Activated CD4-positive, alpha-beta T cell treated with anti-CD3 and anti-CD28 coated beads for 36 hours (primary cell): ENCODE measurements at regions not wholly inside any gene's neighbourhood (a gene's known extent, or its start where the extent isn't known, plus 50 kb on each side); places are given as distances from the start of the nearest gene placed in this dataset.

Experiments used
- ATAC-seq: fragments of 200-7000 bp; cut with Tn5 transposase; one replicate; pipeline ENCODE4 v1.10.0; 2021; ENCODE audit warnings: mild to moderate bottlenecking, moderate library complexity
- CTCF ChIA-PET: fragments of 350-600 bp; sonication (Branson Sonifier 250); formaldehyde crosslinking; loops from one replicate; lab custom pipeline; 2021; ENCODE audit warnings: antibody characterized with exemption; lab: Charles Lee
- POLR2A ChIA-PET: fragments of 350-600 bp; sonication (Branson Sonifier 250); formaldehyde crosslinking; loops from one replicate; lab custom pipeline; 2021; ENCODE audit warnings: antibody characterized with exemption, inconsistent platforms; lab: Charles Lee
- DNase-seq: peaks from one replicate; pipeline ENCODE4 v3.0.0-alpha.2; 2020
- H3K27ac Mint-ChIP-seq: one replicate; pipeline ENCODE4 v1.8.0; 2021; ENCODE audit warnings: mixed read lengths
- H3K27me3 Mint-ChIP-seq: one replicate; pipeline ENCODE4 v1.8.0; 2021; ENCODE audit warnings: mixed read lengths
- H3K36me3 Mint-ChIP-seq: one replicate; pipeline ENCODE4 v1.8.0; 2021; ENCODE audit warnings: low read depth, mixed read lengths
- H3K4me1 Mint-ChIP-seq: one replicate; pipeline ENCODE4 v1.8.0; 2021; ENCODE audit warnings: mixed read lengths
- H3K4me3 Mint-ChIP-seq: one replicate; pipeline ENCODE4 v1.8.0; 2021; ENCODE audit warnings: mild to moderate bottlenecking, moderate library complexity, mixed read lengths
- H3K9me3 Mint-ChIP-seq: one replicate; pipeline ENCODE4 v1.8.0; 2021; ENCODE audit warnings: low read depth, mixed read lengths
- intact Hi-C, 2 experiments: fragments of 100-400 bp; cut with DNase I in 1 of 2; cut with micrococcal nuclease in 1 of 2; formaldehyde crosslinking; loops; one replicate each; pipeline versions ENCODE4 v1.14.2 to v1.15.1; 2022 to 2024; cut with DNase I, micrococcal nuclease

DNA sequence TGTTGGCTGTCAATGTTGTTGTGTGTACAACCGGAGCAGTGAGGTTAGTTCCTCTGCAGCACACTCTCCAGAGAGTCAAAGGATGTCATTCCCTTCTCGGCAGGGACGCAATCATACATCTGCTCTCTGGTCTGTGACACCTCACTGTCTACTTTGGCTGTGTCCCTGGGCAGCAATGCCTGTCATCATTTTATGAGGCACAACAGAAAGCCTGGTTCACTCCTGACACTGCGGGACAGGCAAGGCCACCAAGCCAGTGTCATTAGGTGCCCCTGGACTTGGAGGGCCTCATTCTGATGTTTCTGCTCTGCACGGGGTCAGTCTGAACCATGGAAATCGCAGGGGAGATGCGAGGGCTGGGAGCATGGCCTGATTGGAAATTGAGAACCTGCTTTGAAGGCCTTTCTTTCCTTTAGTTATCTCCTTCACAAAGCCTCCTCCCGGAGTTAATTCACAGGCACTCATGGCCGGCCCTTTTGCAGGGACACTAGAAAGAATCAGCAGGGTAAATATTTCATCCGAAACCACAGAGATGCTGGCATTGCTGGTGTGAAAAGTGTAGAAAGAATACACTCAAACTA, 284.4 kb downstream of the ZNF536 start:
- no peak overlapping the region for H3K4me3 Mint-ChIP-seq
- ChIA-PET POLR2A (no interaction called here), CTCF (interaction anchor here (0.6 to 1.3 kb wide), 2 partner anchors 9 to 37 kb away, joined by 4 read pairs; no protein-coding TSS in a partner anchor)
- DNase-seq (no peak), ATAC-seq (no peak)
- H3K9me3 Mint-ChIP-seq, result peaks cover 7% of the 10 kb centered on the region
- H3K27ac Mint-ChIP-seq, result no peak overlapping the region
- no peaks in the 10 kb centered on the region for H3K36me3 Mint-ChIP-seq
- peaks cover 11% of the 10 kb centered on the region for H3K27me3 Mint-ChIP-seq
- intact Hi-C loops, result no loop called here
- no peaks in the 10 kb centered on the region for H3K4me1 Mint-ChIP-seq

DNA sequence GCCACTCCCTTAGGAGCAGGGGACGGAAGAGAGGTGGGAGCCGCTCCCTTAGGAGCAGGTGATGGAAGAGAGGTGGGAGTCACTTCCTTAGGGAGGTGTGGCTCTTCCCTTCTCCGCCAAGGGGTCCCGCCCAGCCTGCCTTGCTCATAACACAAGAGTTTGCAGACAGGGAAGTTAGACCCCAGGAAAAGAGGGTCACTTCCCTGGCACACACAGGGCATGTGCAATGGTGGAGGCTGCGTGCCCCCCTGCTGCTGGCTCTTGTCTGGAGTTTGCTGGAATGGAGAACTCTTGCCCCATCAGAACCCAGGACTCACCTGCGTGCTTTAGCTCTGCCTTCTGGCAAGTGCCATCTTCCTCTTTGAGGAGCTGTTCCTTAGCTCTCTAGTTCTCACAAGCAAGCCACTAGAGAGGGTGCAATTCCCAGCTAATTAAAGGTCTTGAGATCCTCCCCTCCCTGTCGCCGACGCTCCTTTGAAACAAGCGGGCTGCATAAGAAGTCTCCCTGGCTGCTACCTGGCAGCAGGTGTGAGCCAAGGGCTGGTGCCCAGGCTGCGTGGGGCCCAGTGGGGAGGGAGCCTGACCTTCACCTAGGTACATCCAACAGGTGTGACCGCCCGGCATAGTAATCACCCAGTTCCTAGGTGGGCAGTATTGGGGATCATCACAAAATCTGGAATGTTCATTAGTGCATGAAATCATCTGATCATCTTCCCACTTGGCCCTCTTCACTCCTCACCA, 281.6 kb downstream of the ZNF536 start:
- Mint-ChIP-seq H3K36me3 (no peaks in the 10 kb centered on the region), H3K4me3 (no peak overlapping the region), H3K27ac (no peak overlapping the region), H3K9me3 (peaks cover 2% of the 10 kb centered on the region), H3K27me3 (peaks cover 18% of the 10 kb centered on the region), H3K4me1 (no peaks in the 10 kb centered on the region)
- POLR2A ChIA-PET, result no interaction called here
- ATAC-seq, result no peak
- no peak for DNase-seq
- CTCF ChIA-PET, result interaction anchor here (0.8 kb wide), 1 partner anchor 10 kb away, joined by 3 read pairs; no protein-coding TSS in a partner anchor
- intact Hi-C loops, result loop anchor here in 1 of 2 experiments (5.0 kb wide), 1 partner anchor 427 kb away; no protein-coding TSS in a partner anchor

DNA sequence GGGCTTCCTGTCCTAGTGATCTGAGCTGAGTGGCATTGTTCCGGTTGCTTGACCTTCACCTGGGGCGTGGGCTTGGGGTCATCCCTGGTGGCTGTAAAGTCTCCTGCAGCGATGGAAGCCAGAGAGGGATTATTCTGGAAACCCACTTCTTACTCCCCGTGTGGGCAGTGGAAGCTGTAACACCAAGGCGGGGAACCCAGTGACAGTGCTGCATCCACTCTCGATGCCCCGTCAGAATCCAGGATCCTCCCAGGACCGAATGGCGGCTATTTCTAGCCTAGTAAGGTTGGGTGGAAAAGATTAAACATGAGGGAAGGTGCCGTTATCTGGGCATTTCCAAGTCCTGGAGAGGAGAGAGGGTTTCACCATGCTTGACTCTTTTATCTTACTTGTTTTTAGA, 280.6 kb downstream of the ZNF536 start:
- ATAC-seq (no peak), DNase-seq (no peak)
- H3K4me1 Mint-ChIP-seq, result no peaks in the 10 kb centered on the region
- no peaks in the 10 kb centered on the region for H3K9me3 Mint-ChIP-seq
- H3K27me3 Mint-ChIP-seq, result peaks cover 22% of the 10 kb centered on the region
- ChIA-PET CTCF (no interaction called here), POLR2A (no interaction called here)
- no peaks in the 10 kb centered on the region for H3K36me3 Mint-ChIP-seq
- intact Hi-C loops, result loop anchor here in 1 of 2 experiments (5.0 kb wide), 1 partner anchor 425 kb away; no protein-coding TSS in a partner anchor
- H3K27ac Mint-ChIP-seq, result no peak overlapping the region
- no peak overlapping the region for H3K4me3 Mint-ChIP-seq

DNA sequence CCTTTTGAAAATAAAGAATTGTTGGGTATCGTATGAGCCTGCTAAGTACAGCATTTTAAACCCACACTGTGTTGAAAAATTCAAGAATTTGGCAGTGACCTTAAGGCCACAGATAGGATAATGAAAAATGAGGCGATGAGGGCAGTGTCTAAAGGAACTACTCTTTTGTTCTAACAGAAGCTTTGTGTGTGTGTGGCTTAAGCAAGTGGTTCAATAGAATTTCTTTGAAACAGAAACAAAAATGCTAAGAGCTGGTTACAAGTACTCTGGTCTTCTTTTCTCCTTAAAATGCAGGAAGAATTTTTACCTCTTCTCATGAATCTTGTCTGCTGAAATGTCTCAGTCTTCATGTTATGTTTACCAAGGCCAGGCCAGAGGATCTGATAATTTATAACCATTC, 279.5 kb downstream of the ZNF536 start:
- DNase-seq (no peak), ATAC-seq (no peak)
- no peaks in the 10 kb centered on the region for H3K9me3 Mint-ChIP-seq
- H3K36me3 Mint-ChIP-seq, result no peaks in the 10 kb centered on the region
- intact Hi-C loops, result loop anchor here in 1 of 2 experiments (2.0 to 5.0 kb wide), 2 partner anchors 424 to 921 kb away; no protein-coding TSS in a partner anchor
- peaks cover 22% of the 10 kb centered on the region for H3K27me3 Mint-ChIP-seq
- no peak overlapping the region for H3K4me3 Mint-ChIP-seq
- ChIA-PET CTCF (interaction anchor here (0.6 to 1.7 kb wide), 4 partner anchors 17 to 1660 kb away, joined by 3 to 4 read pairs (median 4); no protein-coding TSS in a partner anchor), POLR2A (no interaction called here)
- no peaks in the 10 kb centered on the region for H3K4me1 Mint-ChIP-seq
- H3K27ac Mint-ChIP-seq, result no peak overlapping the region

DNA sequence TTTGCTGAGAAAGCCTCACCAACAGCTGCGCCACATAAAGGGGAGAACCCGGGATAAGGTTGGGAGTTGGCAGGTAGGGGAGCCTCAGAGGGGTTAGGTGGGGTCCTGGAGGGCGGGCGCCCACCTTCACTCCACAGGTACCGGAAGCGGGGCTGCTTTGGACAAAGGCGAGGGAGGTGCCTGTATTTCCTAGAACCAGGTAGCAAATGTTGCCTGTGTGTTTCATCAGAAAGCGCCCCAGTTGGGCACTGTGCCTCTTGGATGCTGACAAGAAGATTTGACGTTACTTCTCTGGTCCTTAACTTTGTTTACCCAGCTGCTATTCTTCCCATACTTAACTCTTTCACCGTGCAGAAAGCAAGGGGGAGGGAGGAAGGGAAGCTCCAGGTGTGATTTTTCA, 278.9 kb downstream of the ZNF536 start:
- ChIA-PET POLR2A (no interaction called here), CTCF (interaction anchor here (0.6 to 1.7 kb wide), 5 partner anchors 18 to 623 kb away, joined by 3 to 4 read pairs (median 3); no protein-coding TSS in a partner anchor)
- Mint-ChIP-seq H3K27ac (no peak overlapping the region), H3K4me1 (no peaks in the 10 kb centered on the region), H3K9me3 (no peaks in the 10 kb centered on the region), H3K36me3 (no peaks in the 10 kb centered on the region), H3K4me3 (no peak overlapping the region), H3K27me3 (peaks cover 24% of the 10 kb centered on the region)
- no peak for DNase-seq
- ATAC-seq, result no peak
- intact Hi-C loops, result loop anchor here in 1 of 2 experiments (2.0 to 5.0 kb wide), 2 partner anchors 424 to 920 kb away; no protein-coding TSS in a partner anchor

DNA sequence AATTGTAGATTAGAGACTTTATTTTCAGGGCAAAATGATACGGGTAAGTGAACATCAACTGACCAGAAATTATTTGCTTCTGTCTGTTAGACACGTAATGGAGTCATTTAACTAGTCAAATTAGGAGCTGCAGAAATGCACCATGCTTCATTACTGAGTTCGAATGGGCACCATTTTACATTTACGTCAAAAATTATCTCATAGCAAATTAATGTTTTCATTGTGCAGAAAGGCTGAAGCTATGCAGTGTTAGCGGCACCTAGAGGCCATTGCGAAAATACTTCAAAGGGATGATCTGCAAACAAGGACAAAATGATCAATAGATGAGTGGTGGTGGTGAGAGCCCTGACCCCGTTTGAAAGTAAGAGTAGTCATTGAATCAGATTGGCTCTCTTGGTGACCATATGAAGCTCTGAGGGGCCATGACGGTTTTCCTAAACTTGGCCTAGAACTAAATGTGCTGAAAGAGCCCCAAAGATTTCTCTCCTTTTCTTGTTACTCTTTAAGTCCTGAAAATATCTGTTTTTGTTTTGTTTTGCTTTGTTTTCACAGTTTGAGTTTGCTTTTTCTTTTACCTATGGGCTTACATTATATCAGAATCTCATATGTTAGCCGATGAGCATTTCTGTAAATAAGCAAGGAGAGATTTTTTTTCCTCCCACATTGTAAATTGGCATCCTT, 277.9 kb downstream of the ZNF536 start:
- Mint-ChIP-seq H3K4me3 (no peak overlapping the region), H3K27me3 (peaks cover 25% of the 10 kb centered on the region), H3K4me1 (no peaks in the 10 kb centered on the region), H3K36me3 (no peaks in the 10 kb centered on the region), H3K27ac (no peak overlapping the region), H3K9me3 (no peaks in the 10 kb centered on the region)
- intact Hi-C loops, result loop anchor here (1.0 to 5.0 kb wide), 5 partner anchors 423 to 920 kb away; no protein-coding TSS in a partner anchor
- ChIA-PET CTCF (interaction anchor here (0.7 to 1.7 kb wide), 4 partner anchors 17 to 919 kb away, joined by 3 to 4 read pairs (median 4); no protein-coding TSS in a partner anchor), POLR2A (interaction anchor here (0.7 kb wide), 1 partner anchor 137 kb away, joined by 8 read pairs; no protein-coding TSS in a partner anchor)
- ATAC-seq (peak; percentile 58), DNase-seq (peak; percentile 68)

DNA sequence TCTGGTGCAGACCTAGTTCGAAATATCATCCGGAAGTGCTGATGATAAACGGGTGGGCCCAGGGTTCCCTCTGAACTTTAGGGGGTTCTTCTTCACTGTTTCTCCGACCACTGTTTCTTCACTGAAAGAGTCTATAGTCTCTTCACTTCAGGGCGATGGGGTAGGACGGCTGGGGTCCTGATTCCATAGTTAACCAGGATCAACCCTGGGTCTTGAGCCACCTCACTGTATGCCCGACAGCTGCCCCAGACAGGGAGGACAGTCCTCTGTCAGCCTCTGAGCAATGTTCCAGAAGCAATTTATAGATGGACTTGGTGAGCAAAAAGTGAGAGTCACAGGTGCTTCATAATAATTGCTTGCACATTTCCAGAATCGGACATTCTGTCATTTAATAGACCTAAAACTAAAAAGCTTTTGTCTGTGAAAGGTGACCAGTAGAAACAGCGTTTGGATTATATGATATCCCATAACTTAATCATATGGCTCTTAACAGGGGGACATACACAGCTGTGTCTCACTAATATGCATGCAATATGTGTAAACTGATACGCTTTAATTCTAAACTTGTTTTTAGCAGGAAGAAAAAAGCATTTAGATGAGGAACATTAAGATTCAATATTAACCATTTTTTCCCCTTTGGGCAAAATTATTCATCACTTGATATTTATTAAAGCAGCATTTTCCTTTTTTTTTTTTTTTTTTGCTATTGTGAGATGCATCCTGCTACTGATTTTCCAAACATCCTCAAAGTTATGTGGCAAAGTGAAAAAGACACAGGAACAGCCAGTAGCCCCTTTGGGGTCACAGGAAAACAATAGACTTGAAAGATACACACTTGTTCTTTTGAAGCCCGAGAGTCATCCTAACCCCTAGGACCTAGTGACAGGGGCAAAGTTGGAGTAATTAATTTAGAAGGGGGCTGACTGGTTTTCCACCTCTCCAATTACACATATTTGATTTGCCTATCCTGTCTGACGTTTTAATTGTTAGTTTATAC, 277.0 kb downstream of the ZNF536 start:
- no peak overlapping the region for H3K27ac Mint-ChIP-seq
- DNase-seq, result no peak
- no peak overlapping the region for H3K4me3 Mint-ChIP-seq
- ChIA-PET POLR2A (interaction anchor here (0.7 kb wide), 1 partner anchor 136 kb away, joined by 8 read pairs; no protein-coding TSS in a partner anchor), CTCF (interaction anchor here (0.7 to 1.2 kb wide), 3 partner anchors 18 to 918 kb away, joined by 3 to 4 read pairs (median 4); no protein-coding TSS in a partner anchor)
- ATAC-seq, result no peak
- no peaks in the 10 kb centered on the region for H3K9me3 Mint-ChIP-seq
- intact Hi-C loops, result no loop called here
- H3K4me1 Mint-ChIP-seq, result no peaks in the 10 kb centered on the region
- no peaks in the 10 kb centered on the region for H3K36me3 Mint-ChIP-seq
- peaks cover 25% of the 10 kb centered on the region for H3K27me3 Mint-ChIP-seq

DNA sequence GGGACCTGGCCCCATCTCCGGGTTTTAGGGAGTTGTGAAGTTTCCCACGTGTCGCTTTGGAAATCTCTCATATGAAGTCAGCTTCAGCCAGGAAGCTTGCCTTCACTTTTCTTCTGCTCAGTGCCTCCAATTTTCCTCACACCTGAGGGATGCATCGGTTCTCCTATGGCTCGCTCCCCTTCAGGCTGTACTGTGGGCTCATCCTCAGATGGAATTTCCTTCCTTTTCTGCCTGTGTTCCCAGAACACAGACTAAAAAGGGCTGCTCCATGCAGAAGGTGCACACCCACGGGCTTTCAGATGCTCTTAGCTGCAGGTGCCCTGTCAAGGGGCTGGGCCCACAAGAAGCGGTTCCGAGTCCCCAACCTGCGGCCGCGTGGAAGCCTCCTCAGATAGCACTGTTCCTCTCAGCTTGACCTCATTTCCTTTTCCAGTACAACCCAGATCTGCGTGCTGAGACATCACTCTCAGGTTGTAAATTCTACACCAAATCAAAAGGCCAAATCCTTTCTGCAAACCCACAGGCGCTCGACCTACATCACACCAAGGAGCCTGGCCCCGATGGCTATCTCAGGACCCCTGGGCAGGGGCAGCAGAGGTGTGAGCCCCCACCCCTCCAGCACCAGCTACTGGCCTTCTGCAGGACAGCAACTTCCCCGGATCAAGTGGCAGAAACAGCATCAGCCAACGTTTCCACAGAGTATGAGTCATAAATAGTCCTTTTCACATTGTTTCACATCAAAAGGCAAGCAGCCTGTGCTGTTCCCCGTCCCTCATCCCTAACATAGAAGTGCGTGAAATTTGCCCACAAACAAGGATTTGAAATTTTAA, 275.9 kb downstream of the ZNF536 start:
- CTCF ChIA-PET, result no interaction called here
- intact Hi-C loops, result no loop called here
- no peaks in the 10 kb centered on the region for H3K36me3 Mint-ChIP-seq
- H3K27ac Mint-ChIP-seq, result no peak overlapping the region
- ATAC-seq (no peak), DNase-seq (no peak)
- no peaks in the 10 kb centered on the region for H3K4me1 Mint-ChIP-seq
- peaks cover 25% of the 10 kb centered on the region for H3K27me3 Mint-ChIP-seq
- no peaks in the 10 kb centered on the region for H3K9me3 Mint-ChIP-seq
- POLR2A ChIA-PET, result no interaction called here
- no peak overlapping the region for H3K4me3 Mint-ChIP-seq

DNA sequence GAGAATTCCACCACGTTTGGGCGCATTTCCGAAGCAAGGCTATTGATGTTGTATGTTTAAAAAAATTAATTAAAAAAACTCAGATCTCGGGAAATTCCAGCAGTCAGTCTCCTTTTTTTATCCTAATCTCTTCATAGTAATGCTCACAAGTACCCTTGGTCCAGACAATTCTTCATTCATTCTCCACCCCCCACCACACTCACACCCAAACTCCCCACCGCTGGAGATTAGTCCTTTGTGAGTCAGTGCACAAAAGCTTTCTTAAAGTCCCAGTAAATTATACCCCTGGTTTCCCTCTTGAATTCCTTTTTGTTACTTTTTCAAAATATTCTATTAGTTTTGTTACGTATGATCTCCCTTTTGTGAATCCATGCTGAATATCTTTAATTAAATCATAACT, 274.6 kb downstream of the ZNF536 start:
- Mint-ChIP-seq H3K9me3 (no peaks in the 10 kb centered on the region), H3K27me3 (peaks cover 25% of the 10 kb centered on the region), H3K4me3 (no peak overlapping the region), H3K27ac (no peak overlapping the region), H3K36me3 (no peaks in the 10 kb centered on the region), H3K4me1 (no peaks in the 10 kb centered on the region)
- no peak for ATAC-seq
- intact Hi-C loops, result no loop called here
- ChIA-PET CTCF (no interaction called here), POLR2A (no interaction called here)
- DNase-seq, result no peak
